ENCODE measurements at regions not wholly inside any gene's neighbourhood (a gene's known extent, or its start where the extent isn't known, plus 50 kb on each side); places are given as distances from the start of the nearest gene placed in this dataset.

GRCh38 chr4:111806331-111806730 lies 338.9 kb upstream of the FAM241A start:
- TF ChIP-seq POLR2AphosphoS5 (IDR thresholded peaks at IDR 0.05; ENCODE audit: borderline replicate concordance, low read depth, low read length) (no peak), EZH2 (IDR thresholded peaks at IDR 0.05) (no peak)

Data from SK-N-MC (cell line).